ENCODE measurements at regions not wholly inside any gene's neighbourhood (a gene's known extent, or its start where the extent isn't known, plus 50 kb on each side); places are given as distances from the start of the nearest gene placed in this dataset.
"Not testable (repeated sequence)": the region's sequence is repeated elsewhere in the genome, so short reads cannot be mapped to it uniquely, and the experiment has no call there.

DNA sequence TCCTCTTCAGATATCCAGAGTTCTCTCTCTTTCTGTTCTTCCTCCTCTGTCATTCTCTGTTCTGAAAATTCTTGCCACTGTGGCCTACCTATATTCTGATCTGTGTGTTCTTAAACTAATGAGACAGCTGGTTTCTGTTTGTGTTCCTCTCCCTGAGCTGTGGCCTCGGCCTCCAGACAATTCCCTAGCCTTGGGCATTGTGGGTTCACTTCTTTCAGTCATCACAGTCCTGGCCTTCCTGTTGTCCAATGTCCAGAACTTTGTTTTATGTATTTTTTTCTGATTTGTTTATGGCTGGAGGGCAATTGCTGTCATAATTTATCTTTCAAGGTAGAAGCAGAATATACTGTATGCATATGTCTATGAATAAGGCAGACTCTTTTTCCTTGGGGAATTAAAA, 173.2 kb upstream of the MTPN start:
- no peak for DNase-seq

DNA sequence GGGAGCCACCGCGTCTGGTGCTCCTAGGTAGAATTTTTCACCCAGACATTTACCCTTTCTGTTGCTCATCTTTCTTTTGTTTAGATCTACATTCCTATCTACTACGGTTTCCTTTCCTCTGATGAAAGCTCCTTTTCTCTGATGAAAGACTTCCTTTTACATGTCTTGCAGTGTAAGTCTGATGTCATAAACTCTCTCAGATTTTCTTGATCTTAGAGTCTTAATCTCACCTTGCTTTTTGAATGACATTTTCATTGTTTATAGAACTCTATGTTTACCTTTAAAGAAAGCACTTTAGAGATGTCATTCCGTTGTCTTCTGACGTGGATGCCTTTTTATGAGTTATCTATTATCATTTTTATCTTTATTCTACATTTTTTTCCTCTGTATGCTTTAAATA, 171.8 kb upstream of the MTPN start:
- no peak for DNase-seq

GRCh38 chr7:136146925-136147324, 169.8 kb upstream of the MTPN start:
- DNase-seq = no peak

GRCh38 chr7:136144182-136144581, 167.0 kb upstream of the MTPN start:
- DNase-seq = no peak

- DNase-seq = no peak
Observed at GRCh38 chr7:136143271-136143670, 166.1 kb upstream of the MTPN start.

DNA sequence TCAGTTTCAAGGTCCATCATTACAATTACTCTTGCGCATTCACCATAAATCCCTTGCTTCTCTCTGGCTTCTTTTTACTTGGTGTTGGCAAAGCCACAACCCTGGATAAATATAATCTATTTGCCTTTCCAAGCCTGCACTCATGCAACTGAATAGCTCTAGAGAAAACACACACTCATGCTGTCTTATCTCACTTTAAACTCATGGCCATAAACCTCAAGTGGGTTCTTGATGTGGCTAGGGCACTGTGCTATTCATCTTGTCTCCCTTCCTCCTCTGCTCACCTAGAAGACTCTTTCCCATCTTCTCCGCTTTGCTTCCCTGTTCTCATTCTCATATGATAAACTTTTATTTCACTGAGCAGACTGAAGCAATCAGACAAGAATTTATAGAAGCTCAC, 165.4 kb upstream of the MTPN start:
- no peak for DNase-seq

DNA sequence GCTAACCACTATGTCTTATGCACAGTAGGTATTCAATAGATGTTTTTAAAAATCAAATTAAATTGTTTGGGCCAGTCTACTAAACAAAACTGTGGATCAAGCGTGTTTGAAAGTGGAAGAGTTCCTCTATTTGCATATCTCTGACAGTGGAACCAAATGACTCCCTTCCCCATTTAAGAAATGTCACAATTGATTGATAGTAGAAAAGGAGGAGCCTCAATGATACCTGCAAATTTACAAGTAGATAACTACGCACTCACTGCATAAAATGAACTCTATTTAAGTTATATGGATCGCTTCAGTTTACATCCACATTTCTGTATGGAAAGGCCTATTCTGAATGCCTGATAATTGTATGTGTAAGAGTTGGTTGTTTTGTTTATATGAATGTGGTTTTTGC, 163.3 kb upstream of the MTPN start:
- no peak for DNase-seq

- no peak for DNase-seq
Observed at GRCh38 chr7:136139417-136139816, 162.3 kb upstream of the MTPN start.

- no peak for DNase-seq
Observed at GRCh38 chr7:136138991-136139390, 161.8 kb upstream of the MTPN start.

- DNase-seq = no peak
Observed at GRCh38 chr7:136136906-136137454, 159.8 kb upstream of the MTPN start.

DNA sequence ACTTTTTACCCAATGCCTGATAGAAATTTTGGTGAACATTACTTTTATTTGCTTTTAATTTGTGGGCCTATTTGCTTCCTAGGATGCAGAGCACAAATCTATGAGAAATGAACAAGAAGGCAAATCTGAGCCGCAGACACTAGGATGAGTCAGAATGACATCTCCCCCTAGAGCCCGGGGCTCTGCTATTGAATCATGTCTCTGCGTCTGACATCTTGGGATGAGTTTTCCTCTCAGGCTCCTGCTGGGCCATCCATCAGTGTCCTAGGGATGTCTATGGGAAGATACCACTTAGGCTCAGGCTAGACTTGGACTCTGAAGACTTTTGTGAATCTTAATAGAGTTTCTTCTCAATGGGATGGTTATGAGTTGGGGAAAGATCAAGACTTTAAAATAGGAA, 157.3 kb upstream of the MTPN start:
- DNase-seq = no peak

DNA sequence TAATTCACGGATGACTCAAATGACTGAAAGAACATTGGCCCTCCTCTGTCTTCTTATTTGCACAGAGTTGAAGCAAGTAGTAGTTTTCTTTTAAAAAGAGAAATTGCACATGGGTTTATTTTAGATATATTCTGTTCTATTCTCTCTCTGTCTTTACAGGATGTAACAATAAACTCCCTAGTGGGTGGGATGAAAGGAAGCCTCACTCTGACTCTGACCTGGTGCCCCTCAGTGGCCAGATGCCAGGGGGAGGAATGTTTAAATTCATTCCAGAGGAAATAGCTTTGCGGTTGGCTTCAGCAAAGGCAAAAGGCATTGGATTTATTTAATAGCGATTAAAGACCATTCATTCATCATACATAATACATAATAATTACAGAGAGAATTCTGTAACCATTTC, 156.4 kb upstream of the MTPN start:
- no peak for DNase-seq

- DNase-seq = no peak
Observed at GRCh38 chr7:136131304-136131630, 154.1 kb upstream of the MTPN start.

- no peak for DNase-seq
Observed at GRCh38 chr7:136130511-136131303, 153.5 kb upstream of the MTPN start.

DNA sequence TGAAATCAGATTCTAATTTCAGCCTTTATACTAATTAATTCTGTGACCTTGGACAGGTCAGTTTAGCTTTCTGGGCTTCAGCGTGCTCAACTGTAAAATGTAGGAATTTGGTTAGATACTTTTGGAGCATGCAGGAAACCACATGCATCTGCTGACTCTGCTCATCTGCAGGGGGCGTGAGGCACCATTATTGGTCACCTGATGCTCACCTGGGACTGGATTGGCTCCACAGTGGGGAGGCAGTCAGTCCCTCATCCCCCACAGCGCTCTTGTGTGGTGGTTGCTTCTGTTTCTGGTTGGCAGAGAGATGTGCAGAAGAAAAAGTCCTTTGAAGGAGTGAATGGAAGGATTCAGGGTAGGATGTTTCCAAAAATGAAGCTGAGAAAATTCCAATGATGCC, 150.9 kb upstream of the MTPN start:
- DNase-seq = no peak

DNA sequence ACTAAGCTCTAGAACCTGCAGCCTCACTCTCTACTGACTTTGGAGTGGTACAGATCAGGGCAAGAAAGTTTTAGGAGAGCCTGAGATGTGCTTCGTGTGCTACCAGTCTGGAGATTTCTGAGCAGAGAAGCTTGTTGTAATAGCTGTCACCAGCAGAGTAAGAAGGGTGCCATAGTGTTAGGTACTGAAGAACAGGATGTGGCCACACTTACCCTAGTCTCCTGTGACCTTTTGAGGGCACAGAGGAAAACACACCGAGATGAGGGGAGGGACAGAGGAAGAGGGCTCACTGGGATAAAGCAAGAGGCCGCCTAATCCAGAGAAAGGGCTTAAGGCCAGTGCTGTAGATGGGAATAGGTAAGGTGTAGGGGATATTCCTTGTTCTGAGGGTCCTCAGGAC, 146.2 kb upstream of the MTPN start:
- DNase-seq = no peak

- DNase-seq = no peak
Observed at GRCh38 chr7:136122026-136122425, 144.9 kb upstream of the MTPN start.

DNA sequence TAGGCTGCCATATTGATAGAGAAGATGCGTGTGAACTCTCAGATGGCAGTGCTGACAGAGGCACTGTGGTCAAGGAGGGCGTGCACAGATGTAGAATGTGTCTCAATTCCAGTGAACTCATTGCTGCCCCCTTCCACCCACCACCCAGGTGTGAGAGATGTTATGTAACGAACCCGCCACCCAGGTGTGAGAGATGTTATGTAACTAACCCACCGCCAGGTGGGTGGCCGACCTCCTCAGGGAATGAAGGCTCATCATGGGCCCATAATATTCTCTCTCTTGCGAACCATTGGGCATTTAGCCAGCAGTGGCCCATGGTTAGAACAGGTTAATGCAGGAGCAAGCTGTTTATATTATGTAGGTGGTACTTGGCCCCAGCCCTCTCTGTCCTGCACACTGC, 140.4 kb upstream of the MTPN start:
- DNase-seq = no peak

GRCh38 chr7:136116186-136116585, 139.0 kb upstream of the MTPN start:
- DNase-seq = no peak

- DNase-seq = peak; percentile 70
Observed at GRCh38 chr7:136114966-136115762, 138.0 kb upstream of the MTPN start.

DNA sequence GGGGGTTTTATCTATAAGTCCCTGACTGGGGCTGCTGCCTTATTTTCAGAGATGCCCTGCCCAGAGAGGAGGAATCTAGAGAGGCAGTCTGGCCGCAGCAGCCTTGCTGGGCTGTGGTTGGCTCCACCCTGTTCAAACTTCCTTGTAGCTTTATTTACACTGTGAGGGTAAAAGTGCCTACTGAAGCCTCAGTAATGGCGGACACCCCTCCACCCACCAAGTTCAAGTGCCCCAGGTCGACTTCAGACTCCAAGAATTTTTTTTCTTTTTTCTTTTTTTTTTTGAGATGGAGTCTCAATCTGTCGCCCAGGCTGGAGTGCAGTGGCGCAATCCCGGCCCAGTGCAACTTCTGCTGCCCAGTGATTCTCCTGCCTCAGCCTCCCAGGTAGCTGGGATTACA, 137.3 kb upstream of the MTPN start:
- not testable (repeated sequence) for DNase-seq

- not testable (repeated sequence) for DNase-seq
Observed at GRCh38 chr7:136109037-136109436, 131.9 kb upstream of the MTPN start.

- DNase-seq = no peak
Observed at GRCh38 chr7:136105191-136105590, 128.0 kb upstream of the MTPN start.

DNA sequence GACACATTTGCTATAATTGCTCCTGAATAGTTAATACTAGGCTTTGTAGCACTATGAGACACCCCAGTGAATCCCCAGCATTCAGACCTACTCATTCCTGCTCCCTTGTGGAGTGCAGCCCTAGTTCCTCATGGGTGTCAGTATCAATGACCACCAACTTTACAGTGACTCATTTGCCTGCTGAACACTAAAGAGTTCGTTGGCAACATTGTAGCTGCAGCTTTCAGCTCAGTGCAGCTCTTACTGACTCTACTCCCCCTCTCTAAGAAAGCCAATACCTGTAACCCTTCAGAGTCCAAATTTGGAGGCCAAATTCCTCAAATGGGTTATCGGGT, 127.1 kb upstream of the MTPN start:
- DNase-seq = no peak

All from stimulated activated CD4-positive, alpha-beta T cell treated with anti-CD3 and anti-CD28 coated beads, Interleukin-15, amount 100 ng/mL, for 24 hours (primary cell).